ENCODE measurements at regions not wholly inside any gene's neighbourhood (a gene's known extent, or its start where the extent isn't known, plus 50 kb on each side); places are given as distances from the start of the nearest gene placed in this dataset.

GRCh38 chr14:30299915-30300314, 259.0 kb upstream of the G2E3 start:
- no peak for DNase-seq (ENCODE audit: low read depth, low spot score)

- DNase-seq (ENCODE audit: low read depth, low spot score): no peak
These were observed 255.6 kb upstream of the G2E3 start for GRCh38 chr14:30303350-30303749.

- DNase-seq (ENCODE audit: low read depth, low spot score): no peak
These were observed 253.6 kb upstream of the G2E3 start for GRCh38 chr14:30305346-30305745.

GRCh38 chr14:30309405-30309804, 249.6 kb upstream of the G2E3 start:
- no peak for DNase-seq (ENCODE audit: low read depth, low spot score)

- DNase-seq (ENCODE audit: low read depth, low spot score): no peak
These were observed 246.7 kb upstream of the G2E3 start for GRCh38 chr14:30312214-30312613.

DNA sequence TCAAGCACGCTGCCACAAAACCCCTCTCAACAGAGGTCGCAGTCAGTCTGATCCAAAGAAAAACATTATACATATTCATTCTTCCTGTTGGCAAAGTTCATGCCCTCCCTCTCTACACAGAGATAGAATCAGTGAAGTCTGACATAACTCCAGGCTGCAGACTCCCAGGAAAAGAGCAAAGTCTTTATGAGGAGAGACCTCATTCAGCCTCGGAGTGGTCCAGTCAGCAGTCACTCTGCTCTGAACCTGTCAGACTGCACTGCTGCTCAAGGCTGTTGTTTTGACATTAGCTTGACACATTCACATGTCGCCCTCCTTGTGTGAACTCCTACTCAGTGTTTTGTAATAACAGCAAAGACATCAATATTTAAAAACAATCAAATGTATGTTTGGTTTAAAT, 241.2 kb upstream of the G2E3 start:
- DNase-seq (ENCODE audit: low read depth, low spot score): no peak

DNA sequence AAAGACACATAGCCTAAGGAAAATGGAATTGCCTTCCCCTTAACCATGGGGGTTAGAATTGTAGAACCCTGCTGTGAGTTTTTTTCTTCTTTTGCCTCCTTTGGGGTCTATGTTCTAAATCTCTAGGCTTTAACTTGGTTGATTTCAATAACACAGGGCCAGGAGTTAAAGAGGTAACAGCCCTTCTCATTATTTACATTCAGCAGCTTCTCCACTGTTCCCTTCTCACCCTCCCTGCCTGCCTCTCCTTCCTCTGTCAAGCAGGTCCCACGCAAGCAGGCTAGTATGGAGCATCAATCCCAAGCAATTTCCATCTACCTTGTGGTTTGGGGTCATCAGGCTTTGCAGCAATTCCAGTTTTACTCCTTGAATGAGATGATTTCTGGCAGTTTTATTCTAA, 236.1 kb upstream of the G2E3 start:
- no peak for DNase-seq (ENCODE audit: low read depth, low spot score)

DNA sequence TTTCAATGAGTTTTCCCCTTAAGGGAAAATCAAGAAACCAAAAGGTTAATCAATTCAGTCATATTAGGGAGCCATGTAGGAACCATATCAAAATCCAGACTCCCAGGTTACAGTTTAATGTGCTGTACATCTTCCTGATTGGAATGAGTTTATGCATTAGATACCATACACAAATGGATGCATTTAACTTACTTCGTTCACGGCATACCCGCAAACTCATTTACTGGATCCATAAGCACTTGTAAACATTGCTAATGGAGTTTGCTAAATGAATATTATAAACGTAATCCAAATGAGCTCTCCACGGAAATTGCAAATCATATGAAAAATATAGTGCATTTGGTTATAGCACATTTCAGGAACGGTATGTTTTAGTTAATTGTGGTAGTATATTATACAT, 228.9 kb upstream of the G2E3 start:
- DNase-seq (ENCODE audit: low read depth, low spot score): no peak

- no peak for DNase-seq (ENCODE audit: low read depth, low spot score)
These were observed 228.5 kb upstream of the G2E3 start for GRCh38 chr14:30330445-30330844.

- no peak for DNase-seq (ENCODE audit: low read depth, low spot score)
These were observed 227.9 kb upstream of the G2E3 start for GRCh38 chr14:30331030-30331429.

- no peak for DNase-seq (ENCODE audit: low read depth, low spot score)
These were observed 226.6 kb upstream of the G2E3 start for GRCh38 chr14:30332374-30332773.

- DNase-seq (ENCODE audit: low read depth, low spot score): no peak
These were observed 225.0 kb upstream of the G2E3 start for GRCh38 chr14:30333934-30334333.

DNA sequence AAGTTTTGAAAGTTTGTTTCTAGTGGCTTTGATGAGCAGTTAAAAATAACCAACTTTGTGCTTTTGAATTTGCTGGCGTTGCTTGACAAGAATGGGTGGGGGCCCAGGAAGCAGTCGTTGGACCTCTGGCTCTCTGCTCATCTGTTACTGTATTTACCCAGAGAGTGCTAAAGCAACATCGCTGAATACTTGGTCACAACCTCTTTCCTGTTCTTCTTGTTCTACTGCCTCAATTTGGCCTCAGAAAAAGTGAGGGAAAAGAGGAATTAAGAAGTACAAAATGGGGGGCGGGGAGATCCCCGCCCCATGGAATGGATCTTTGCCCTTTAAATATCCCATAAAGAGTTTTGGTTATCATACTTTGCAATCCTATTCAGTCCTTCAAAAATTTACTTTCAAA, 221.5 kb upstream of the G2E3 start:
- no peak for DNase-seq (ENCODE audit: low read depth, low spot score)

GRCh38 chr14:30339311-30339901, 219.6 kb upstream of the G2E3 start:
- no peak for DNase-seq (ENCODE audit: low read depth, low spot score)

- DNase-seq (ENCODE audit: low read depth, low spot score): no peak
These were observed 218.5 kb upstream of the G2E3 start for GRCh38 chr14:30340495-30340894.

GRCh38 chr14:30345511-30345910, 213.4 kb upstream of the G2E3 start:
- no peak for DNase-seq (ENCODE audit: low read depth, low spot score)

GRCh38 chr14:30348445-30348844, 210.5 kb upstream of the G2E3 start:
- no peak for DNase-seq (ENCODE audit: low read depth, low spot score)

DNA sequence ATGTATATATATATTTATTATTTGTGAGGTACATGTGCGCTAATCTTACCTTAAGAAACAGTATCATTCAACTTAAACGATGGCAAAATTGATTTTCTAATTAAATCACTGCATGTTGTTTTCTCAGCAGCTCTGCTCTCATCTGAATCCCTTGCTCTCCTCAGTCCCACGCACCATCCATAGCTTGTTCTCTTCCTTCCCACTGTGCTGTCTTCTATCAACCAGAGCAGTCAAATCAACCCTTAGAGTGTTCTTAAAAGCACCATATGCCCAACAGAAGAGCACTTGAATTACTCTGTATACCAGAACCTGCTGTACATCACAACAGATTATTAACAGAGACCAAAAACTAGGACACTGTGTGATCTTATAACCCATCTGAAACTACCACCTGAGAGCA, 209.4 kb upstream of the G2E3 start:
- no peak for DNase-seq (ENCODE audit: low read depth, low spot score)

GRCh38 chr14:30354439-30354838, 204.5 kb upstream of the G2E3 start:
- no peak for DNase-seq (ENCODE audit: low read depth, low spot score)

DNA sequence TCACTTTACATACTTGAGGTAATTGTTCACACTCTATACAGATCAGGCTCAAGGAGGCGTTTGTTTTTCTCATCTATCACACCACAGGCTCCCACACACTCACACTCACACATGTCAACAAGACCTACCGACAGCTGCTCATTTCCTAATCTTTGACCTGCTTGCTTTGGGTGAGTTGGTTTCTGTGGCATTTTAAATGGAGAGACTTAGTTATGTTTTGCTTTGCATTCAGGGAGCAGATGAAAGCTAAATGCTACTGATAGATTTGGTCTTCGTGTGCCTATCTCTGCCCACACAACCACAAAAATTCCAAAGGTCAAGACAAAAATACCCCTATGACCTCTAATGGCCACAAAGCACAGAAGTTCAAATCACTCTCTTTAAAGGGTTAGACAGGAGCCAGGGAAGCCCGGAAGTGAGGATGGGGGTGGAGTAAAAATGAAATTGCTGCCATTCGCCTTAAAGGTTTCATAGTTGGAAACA, 203.5 kb upstream of the G2E3 start:
- no peak for DNase-seq (ENCODE audit: low read depth, low spot score)

- DNase-seq (ENCODE audit: low read depth, low spot score): no peak
These were observed 202.3 kb upstream of the G2E3 start for GRCh38 chr14:30356438-30357202.

- DNase-seq (ENCODE audit: low read depth, low spot score): no peak
These were observed 201.2 kb upstream of the G2E3 start for GRCh38 chr14:30357791-30358190.
